Adrenal gland (tissue), 9 donors: ENCODE measurements at regions not wholly inside any gene's neighbourhood (a gene's known extent, or its start where the extent isn't known, plus 50 kb on each side); places are given as distances from the start of the nearest gene placed in this dataset.

Source experiments
- DNase-seq, 7 donors: peaks; one replicate each; pipeline ENCODE4 v3.0.0-alpha.2; 2019 to 2020
- H3K27ac ChIP-seq, 5 donors: fragments of 200-600 bp; sonication (generic) in 4 of 5; 1 replicate in 3 of 5; 2 replicates in 2 of 5; pipeline versions ENCODE4 v1.5.1 to v1.8.0; 2016 to 2020; ENCODE audit warnings: mild to moderate bottlenecking in 1 of 5
- H3K27me3 ChIP-seq: fragments of 200-600 bp; 2 replicates; pipeline ENCODE4 v1.8.0; 2021
- H3K36me3 ChIP-seq, 2 donors: fragments of 200-600 bp; replicated peaks in 1 of 2; 1 replicate in 1 of 2; 2 replicates in 1 of 2; pipeline versions ENCODE4 v1.5.1 to v1.8.0; 2018 to 2022
- H3K4me1 ChIP-seq, 2 donors: fragments of 200-600 bp; replicated peaks in 1 of 2; 1 replicate in 1 of 2; 2 replicates in 1 of 2; pipeline versions ENCODE4 v1.5.1 to v1.8.0; 2018 to 2021
- H3K4me3 ChIP-seq, 4 donors: fragments of 200-600 bp; sonication (generic) in 3 of 4; one replicate each; pipeline ENCODE4 v1.5.1; 2016 to 2018
- H3K9me3 ChIP-seq, 3 donors: fragments of 200-600 bp; sonication (generic) in 1 of 3; replicated peaks in 1 of 3; 1 replicate in 2 of 3; 2 replicates in 1 of 3; pipeline versions ENCODE4 v1.5.1 to v1.8.0; 2016 to 2021
- POLR2A ChIP-seq, 2 donors: fragments of 450-650 bp; IDR thresholded peaks; one replicate each; pipeline ENCODE4 v1.6.1; 2017; ENCODE audit warnings: antibody characterized with exemption in 2 of 2, mild to moderate bottlenecking in 2 of 2, moderate library complexity in 1 of 2
- WGBS, 4 donors: extraction: QIAGEN DNeasy Blood & Tissue Kit in 2 of 4; methylation state at CpG; one replicate each; pipeline versions ENCODE4 v1.1.5 to v1.1.7; 2013 to 2017; 5-methylcytosine and 5-hydroxymethylcytosine counted together
- intact Hi-C, 2 donors: fragments of 100-400 bp; cut with DNase I; formaldehyde crosslinking; loops; one replicate each; pipeline versions ENCODE4 v1.14.1 to v1.15.0; 2022 to 2023
- TF ChIP-seq, protein P1 (sequence below), 6 experiments: fragments of 450-650 bp in 4 of 6; fragments of 200-600 bp in 2 of 6; sonication (generic) in 1 of 6; IDR thresholded peaks; 1 replicate in 5 of 6; 2 replicates in 1 of 6; pipeline versions ENCODE4 v1.5.1 to v1.8.0; 2016 to 2021; ENCODE audit warnings: antibody characterized with exemption in 6 of 6, mild to moderate bottlenecking in 2 of 6, moderate library complexity in 1 of 6
- donor health status: healthy with polysubstance abuse.
- donor health status: Bipolar disorder and iron deficiency.
- donor health status: DM: yes; HTN: yes; CAD: no.
- donor health status: DM: no; HTN: no; CAD: no.
- donor health status: DM: no; HTN: no; CAD: no.

DNA sequence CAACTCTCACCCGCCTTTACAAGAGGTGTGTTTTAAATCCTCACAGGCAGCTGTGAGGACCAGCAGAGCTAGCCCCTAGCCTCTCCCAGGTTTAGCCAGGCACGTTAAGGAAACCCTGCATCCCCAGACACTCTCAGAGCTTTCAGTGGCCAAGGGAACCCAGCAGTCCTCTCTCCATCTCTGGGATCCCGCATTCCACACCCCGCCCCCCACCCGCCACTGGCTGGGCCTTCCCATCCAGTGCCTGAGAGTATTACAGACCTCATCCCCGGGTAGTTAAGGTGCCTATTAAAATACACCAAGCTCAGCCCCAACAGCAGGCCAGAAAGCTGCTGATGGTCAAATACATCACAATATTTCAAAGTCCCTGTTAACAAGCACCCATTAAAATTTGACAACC lies 256.2 kb downstream of the BCOR start:
- no peak for DNase-seq
- Histone ChIP-seq H3K9me3 (no peaks in the 10 kb centered on the region), H3K27me3 (peaks cover 4% of the 10 kb centered on the region), H3K4me3 (no peak overlapping the region), H3K27ac (no peak overlapping the region), H3K36me3 (no peaks in the 10 kb centered on the region), H3K4me1 (no peaks in the 10 kb centered on the region)
- no peak for TF ChIP-seq POLR2A (IDR thresholded peaks at IDR 0.05)
- TF ChIP-seq, protein P1, sequence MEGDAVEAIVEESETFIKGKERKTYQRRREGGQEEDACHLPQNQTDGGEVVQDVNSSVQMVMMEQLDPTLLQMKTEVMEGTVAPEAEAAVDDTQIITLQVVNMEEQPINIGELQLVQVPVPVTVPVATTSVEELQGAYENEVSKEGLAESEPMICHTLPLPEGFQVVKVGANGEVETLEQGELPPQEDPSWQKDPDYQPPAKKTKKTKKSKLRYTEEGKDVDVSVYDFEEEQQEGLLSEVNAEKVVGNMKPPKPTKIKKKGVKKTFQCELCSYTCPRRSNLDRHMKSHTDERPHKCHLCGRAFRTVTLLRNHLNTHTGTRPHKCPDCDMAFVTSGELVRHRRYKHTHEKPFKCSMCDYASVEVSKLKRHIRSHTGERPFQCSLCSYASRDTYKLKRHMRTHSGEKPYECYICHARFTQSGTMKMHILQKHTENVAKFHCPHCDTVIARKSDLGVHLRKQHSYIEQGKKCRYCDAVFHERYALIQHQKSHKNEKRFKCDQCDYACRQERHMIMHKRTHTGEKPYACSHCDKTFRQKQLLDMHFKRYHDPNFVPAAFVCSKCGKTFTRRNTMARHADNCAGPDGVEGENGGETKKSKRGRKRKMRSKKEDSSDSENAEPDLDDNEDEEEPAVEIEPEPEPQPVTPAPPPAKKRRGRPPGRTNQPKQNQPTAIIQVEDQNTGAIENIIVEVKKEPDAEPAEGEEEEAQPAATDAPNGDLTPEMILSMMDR (IDR thresholded peaks at IDR 0.05): no peak
- intact Hi-C loops: loop anchor here in 1 of 2 donors (10.0 kb wide), 1 partner anchor 163 kb away; no protein-coding TSS in a partner anchor
- 58 to 84% (median 79%) methylated on average over 6 of the region's 6 CpGs for WGBS, 4 donors

DNA sequence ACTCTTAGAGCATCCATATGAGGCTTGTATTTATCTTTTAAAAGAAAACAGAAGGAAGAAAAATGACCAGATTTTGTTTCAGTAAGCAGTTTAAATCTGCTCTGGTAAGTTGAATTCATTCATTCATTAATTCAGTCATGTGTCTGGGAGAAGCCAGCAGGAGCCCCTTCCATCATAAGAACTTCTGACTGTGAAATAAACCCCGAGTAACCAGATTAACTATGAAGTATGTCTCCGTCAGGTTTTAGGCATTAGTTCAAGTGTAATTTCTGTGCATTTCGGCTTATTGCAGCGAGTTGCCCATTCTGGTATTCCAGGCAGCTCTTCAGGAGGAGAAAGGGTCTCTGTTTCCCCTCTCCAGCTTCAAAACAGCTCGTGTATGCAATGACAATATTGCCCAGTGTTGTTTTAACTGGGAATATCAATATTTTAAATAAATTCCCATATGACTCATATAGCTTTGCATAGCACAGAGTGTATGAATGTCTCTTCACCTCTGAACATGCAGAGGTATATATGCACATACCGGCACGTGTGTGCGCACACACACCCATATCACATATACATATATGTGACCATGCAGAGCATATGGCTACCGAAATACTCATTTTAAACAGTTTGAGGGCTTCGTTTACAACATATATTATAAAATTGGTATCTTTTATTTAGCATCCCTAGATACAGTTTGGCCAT lies 255.3 kb downstream of the BCOR start:
- Histone ChIP-seq H3K36me3 (no peaks in the 10 kb centered on the region), H3K4me1 (no peaks in the 10 kb centered on the region), H3K4me3 (no peak overlapping the region), H3K27ac (no peak overlapping the region), H3K27me3 (peaks cover 4% of the 10 kb centered on the region), H3K9me3 (no peaks in the 10 kb centered on the region)
- DNase-seq: no peak
- WGBS, 4 donors: 83 to 98% (median 89%) methylated on average over 10 of the region's 10 CpGs
- TF ChIP-seq, protein P1 (IDR thresholded peaks at IDR 0.05): no peak
- no peak for TF ChIP-seq POLR2A (IDR thresholded peaks at IDR 0.05)
- intact Hi-C loops: loop anchor here in 1 of 2 donors (10.0 kb wide), 1 partner anchor 162 kb away; no protein-coding TSS in a partner anchor

DNA sequence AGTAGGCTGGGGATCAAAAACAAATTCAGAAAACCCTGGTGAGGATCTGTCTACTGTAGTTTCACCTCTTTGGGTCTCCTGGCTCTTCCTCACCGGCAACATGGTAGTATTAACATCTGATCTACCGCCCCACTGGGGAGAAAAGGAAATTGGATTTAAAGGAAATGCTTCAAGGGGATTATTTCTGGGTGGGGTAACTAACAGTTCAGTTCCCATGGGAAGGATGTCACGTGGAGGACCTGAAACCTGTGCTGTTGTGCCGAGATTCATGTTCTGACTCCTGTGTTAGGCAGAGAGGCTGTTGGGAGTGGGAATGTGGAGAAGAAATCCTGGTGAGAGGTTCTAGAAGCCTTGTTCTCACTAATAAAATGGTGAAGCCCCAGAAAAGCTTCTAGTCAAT lies 254.4 kb downstream of the BCOR start:
- 75 to 95% (median 81%) methylated on average over 4 of the region's 4 CpGs for WGBS, 4 donors
- H3K27me3 ChIP-seq: peaks cover 4% of the 10 kb centered on the region

DNA sequence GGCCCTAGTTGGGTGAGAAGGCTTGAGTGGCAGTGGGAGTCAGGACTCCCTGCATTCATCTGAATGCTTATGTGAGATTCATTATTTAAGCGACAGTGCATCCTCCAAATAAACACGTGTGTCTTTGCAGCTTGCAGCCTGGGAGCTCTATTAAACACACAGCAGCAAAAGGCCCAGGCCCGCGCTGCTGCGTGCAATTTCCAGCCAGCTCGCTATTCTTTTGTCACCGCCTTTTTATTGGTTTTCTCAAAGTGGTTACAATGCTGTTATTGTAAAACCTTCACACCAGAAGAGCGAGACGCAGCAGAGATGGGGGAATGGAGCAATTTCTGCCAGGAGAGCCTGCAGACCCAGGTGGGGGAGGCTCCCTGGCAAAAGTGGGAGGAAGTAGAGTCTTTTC lies 252.5 kb downstream of the BCOR start:
- 76 to 100% (median 89%) methylated on average over 7 to 9 of the region's 9 CpGs for WGBS, 4 donors

More for the DNA sequence above, 254.4 kb downstream of the BCOR start:
- intact Hi-C loops: loop anchor here in 1 of 2 donors (10.0 kb wide), 1 partner anchor 161 kb away; no protein-coding TSS in a partner anchor
- no peak for DNase-seq
- TF ChIP-seq, protein P1 (IDR thresholded peaks at IDR 0.05): no peak
- TF ChIP-seq POLR2A (IDR thresholded peaks at IDR 0.05): no peak
- Histone ChIP-seq H3K36me3 (no peaks in the 10 kb centered on the region), H3K9me3 (no peaks in the 10 kb centered on the region), H3K4me1 (no peaks in the 10 kb centered on the region), H3K4me3 (no peak overlapping the region), H3K27ac (no peak overlapping the region)

More for the DNA sequence above, 252.5 kb downstream of the BCOR start:
- intact Hi-C loops: loop anchor here in 1 of 2 donors (10.0 kb wide), 1 partner anchor 160 kb away; no protein-coding TSS in a partner anchor
- no peaks in the 10 kb centered on the region for H3K4me1 ChIP-seq
- no peak overlapping the region for H3K27ac ChIP-seq
- no peak for DNase-seq
- H3K36me3 ChIP-seq: no peaks in the 10 kb centered on the region
- H3K4me3 ChIP-seq: no peak overlapping the region
- no peaks in the 10 kb centered on the region for H3K9me3 ChIP-seq
- peaks cover 4% of the 10 kb centered on the region for H3K27me3 ChIP-seq
- TF ChIP-seq, protein P1 (IDR thresholded peaks at IDR 0.05): no peak
- no peak for TF ChIP-seq POLR2A (IDR thresholded peaks at IDR 0.05)
